Heart right ventricle (tissue), 16 donors: ENCODE measurements at regions not wholly inside any gene's neighbourhood (a gene's known extent, or its start where the extent isn't known, plus 50 kb on each side); places are given as distances from the start of the nearest gene placed in this dataset.
"Not testable (repeated sequence)": the region's sequence is repeated elsewhere in the genome, so short reads cannot be mapped to it uniquely, and the experiment has no call there.

ENCODE experiments used
- ATAC-seq, 8 donors: fragments of 200-7000 bp; cut with Tn5 transposase; one replicate each; pipeline ENCODE4 v1.9.1; 2020; ENCODE audit warnings: mild to moderate bottlenecking in 8 of 8, moderate library complexity in 8 of 8, moderate number of reproducible peaks in 1 of 8
- DNase-seq, 2 donors: peaks; one replicate each; pipeline ENCODE4 v3.0.0-alpha.2; 2020
- H3K27ac ChIP-seq, 10 donors: fragments of 200-600 bp; sonication (generic) in 2 of 10; one replicate each; pipeline versions ENCODE4 v1.5.0 to v1.8.0; 2020 to 2022; ENCODE audit warnings: mild to moderate bottlenecking in 3 of 10
- H3K27me3 ChIP-seq, 7 donors: fragments of 200-600 bp; one replicate each; pipeline ENCODE4 v1.8.0; 2021 to 2022; ENCODE audit warnings: mild to moderate bottlenecking in 2 of 7
- H3K36me3 ChIP-seq, 9 donors: fragments of 200-600 bp; sonication (generic) in 1 of 9; one replicate each; pipeline versions ENCODE4 v1.5.0 to v1.8.0; 2020 to 2022; ENCODE audit warnings: mild to moderate bottlenecking in 2 of 9
- H3K4me1 ChIP-seq, 9 donors: fragments of 200-600 bp; sonication (generic) in 1 of 9; one replicate each; pipeline versions ENCODE4 v1.5.0 to v1.8.0; 2020 to 2022; ENCODE audit warnings: mild to moderate bottlenecking in 4 of 9
- H3K4me3 ChIP-seq, 10 donors: fragments of 200-600 bp; sonication (generic) in 2 of 10; one replicate each; pipeline versions ENCODE4 v1.5.0 to v1.8.0; 2020 to 2022; ENCODE audit warnings: mild to moderate bottlenecking in 7 of 10, moderate library complexity in 2 of 10
- H3K9me3 ChIP-seq, 11 donors: fragments of 200-600 bp in 10 of 11; sonication (generic) in 2 of 11; one replicate each; pipeline versions ENCODE4 v1.5.0 to v1.8.0; 2013 to 2022; ENCODE audit warnings: mild to moderate bottlenecking in 2 of 11, control low read depth in 1 of 11, moderate library complexity in 1 of 11
- WGBS, 2 donors: extraction: QIAGEN DNeasy Blood & Tissue Kit; methylation state at CpG; one replicate each; pipeline ENCODE4 v1.1.7; 2013; ENCODE audit warnings: inconsistent platforms in 1 of 2; 5-methylcytosine and 5-hydroxymethylcytosine counted together
- intact Hi-C, 10 donors: fragments of 100-400 bp; cut with DNase I; formaldehyde crosslinking; loops; one replicate each; pipeline versions ENCODE4 v1.11.1 to v1.14.2; 2022
- TF ChIP-seq, protein P1 (sequence below), 9 donors: fragments of 200-600 bp; sonication (generic) in 2 of 9; IDR thresholded peaks; one replicate each; pipeline versions ENCODE4 v1.5.0 to v1.8.0; 2021 to 2022; ENCODE audit warnings: antibody characterized with exemption in 9 of 9, mild to moderate bottlenecking in 5 of 9, moderate library complexity in 1 of 9
- donor health status: Arrhythmogenic right ventricular cardiomyopathy.
- donor health status: ischemic (EF 13 %, LVEDD 7.1; RV severe dilation, severe dysfunction).
- donor health status: healthy with polysubstance abuse.
- donor health status: DM: no; HTN: yes; CAD: no.
- donor health status: DM: no; HTN: no; CAD: no.
- donor health status: ischemic (EF 25% LVEDD 6.9; RV normal size, moderate dysfunction).
- donor health status: ischemic (EF 25% LVEDD 5.7; RV mildly dilated, moderate dysfunction).
- donor health status: healthy.
- donor health status: DM: yes; HTN: yes; CAD: no.
- donor health status: Ischemic cardiomyopathy.
- donor health status: ischemic (EF 35%, LVEDD 5.7; RV mildly dilated, moderate dysfunction).
- donor health status: nonischemic (EF 11% LVEDD 7.7; RV severe dilation, severe dysfunction).
- donor health status: DM: yes; HTN: yes; CAD: no.
- donor health status: PGD.
- donor health status: ischemic (EF 29% LVEDD 5.4; RV normal size, mild dysfunction).
- donor health status: nonischemic (EF 23%, LVEDD 6.1; RV moderate dilation, normal function).

DNA sequence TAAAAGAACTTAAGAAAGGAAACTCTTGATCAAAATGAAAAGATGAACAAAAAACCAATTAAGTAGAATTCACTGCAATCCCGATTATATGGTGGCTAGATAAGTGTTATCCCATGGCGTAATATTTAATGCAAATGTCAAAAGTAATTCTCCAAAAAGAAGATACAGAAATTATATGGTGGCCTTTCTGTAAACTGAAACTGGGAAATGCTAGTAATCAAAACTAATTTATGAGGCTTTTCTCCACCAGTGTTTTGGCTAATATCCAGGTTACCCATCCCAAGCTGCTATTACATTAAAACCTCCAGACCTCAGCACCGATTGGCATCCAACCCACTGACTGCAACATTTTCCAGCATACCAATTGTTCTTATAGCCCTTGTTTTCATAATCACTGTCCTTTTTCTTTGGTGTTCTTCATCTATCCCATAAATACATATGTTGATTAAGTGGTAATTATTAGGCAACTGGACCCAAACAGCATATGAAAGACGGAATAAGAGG is 77.2 kb upstream of the TNRC6A start:
- DNase-seq (no peak), ATAC-seq (no peak)
- no peaks in the 10 kb centered on the region for H3K9me3 ChIP-seq
- no peaks in the 10 kb centered on the region for H3K4me1 ChIP-seq
- intact Hi-C loops, result no loop called here
- no peaks in the 10 kb centered on the region for H3K27me3 ChIP-seq
- no peak overlapping the region for H3K27ac ChIP-seq
- no peak overlapping the region for H3K4me3 ChIP-seq
- TF ChIP-seq, protein P1, sequence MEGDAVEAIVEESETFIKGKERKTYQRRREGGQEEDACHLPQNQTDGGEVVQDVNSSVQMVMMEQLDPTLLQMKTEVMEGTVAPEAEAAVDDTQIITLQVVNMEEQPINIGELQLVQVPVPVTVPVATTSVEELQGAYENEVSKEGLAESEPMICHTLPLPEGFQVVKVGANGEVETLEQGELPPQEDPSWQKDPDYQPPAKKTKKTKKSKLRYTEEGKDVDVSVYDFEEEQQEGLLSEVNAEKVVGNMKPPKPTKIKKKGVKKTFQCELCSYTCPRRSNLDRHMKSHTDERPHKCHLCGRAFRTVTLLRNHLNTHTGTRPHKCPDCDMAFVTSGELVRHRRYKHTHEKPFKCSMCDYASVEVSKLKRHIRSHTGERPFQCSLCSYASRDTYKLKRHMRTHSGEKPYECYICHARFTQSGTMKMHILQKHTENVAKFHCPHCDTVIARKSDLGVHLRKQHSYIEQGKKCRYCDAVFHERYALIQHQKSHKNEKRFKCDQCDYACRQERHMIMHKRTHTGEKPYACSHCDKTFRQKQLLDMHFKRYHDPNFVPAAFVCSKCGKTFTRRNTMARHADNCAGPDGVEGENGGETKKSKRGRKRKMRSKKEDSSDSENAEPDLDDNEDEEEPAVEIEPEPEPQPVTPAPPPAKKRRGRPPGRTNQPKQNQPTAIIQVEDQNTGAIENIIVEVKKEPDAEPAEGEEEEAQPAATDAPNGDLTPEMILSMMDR (IDR thresholded peaks at IDR 0.05), result no peak
- 79 to 88% methylated on average over 4 of the region's 4 CpGs for WGBS, 2 donors
- no peaks in the 10 kb centered on the region for H3K36me3 ChIP-seq

- Histone ChIP-seq H3K27ac (no peak overlapping the region), H3K4me3 (no peak overlapping the region), H3K4me1 (no peaks in the 10 kb centered on the region), H3K27me3 (no peaks in the 10 kb centered on the region), H3K36me3 (no peaks in the 10 kb centered on the region), H3K9me3 (no peaks in the 10 kb centered on the region)
- intact Hi-C loops, result no loop called here
- 28 to 31% methylated on average over 1 of the region's 1 CpG for WGBS, 2 donors
- ATAC-seq (no peak), DNase-seq (no peak)
- TF ChIP-seq, protein P1 (IDR thresholded peaks at IDR 0.05), result no peak
These were observed 76.6 kb upstream of the TNRC6A start for GRCh38 chr16:24652803-24653202.

- Histone ChIP-seq H3K27ac (no peak overlapping the region), H3K4me1 (no peaks in the 10 kb centered on the region), H3K36me3 (no peaks in the 10 kb centered on the region), H3K27me3 (no peaks in the 10 kb centered on the region), H3K9me3 (no peaks in the 10 kb centered on the region), H3K4me3 (no peak overlapping the region)
- 89 to 97% methylated on average over 4 of the region's 4 CpGs for WGBS, 2 donors
- TF ChIP-seq, protein P1 (IDR thresholded peaks at IDR 0.05), result no peak
- ATAC-seq (no peak), DNase-seq (no peak)
- intact Hi-C loops, result no loop called here
These were observed 75.7 kb upstream of the TNRC6A start for GRCh38 chr16:24653725-24654124.

DNA sequence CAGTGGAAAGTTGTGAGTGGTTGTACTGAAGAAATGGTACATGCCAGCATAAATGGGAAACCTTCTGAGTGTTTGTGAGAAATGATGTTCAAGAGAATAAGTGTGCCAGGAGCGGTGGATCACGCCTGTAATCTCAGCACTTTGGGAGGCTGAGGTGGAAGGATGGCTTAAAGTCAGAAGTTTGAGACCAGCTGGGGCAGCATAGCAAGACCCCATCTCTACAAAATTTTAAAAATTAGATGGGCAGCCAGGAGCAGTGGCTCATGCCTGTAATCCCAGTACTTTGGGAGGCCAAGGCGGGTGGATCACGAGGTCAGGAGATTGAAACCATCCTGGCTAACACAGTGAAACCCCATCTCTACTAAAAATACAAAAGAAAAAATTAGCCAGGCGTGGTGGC is 63.5 kb upstream of the TNRC6A start:
- H3K27ac ChIP-seq, H3K9me3 ChIP-seq, DNase-seq, intact Hi-C loops, H3K27me3 ChIP-seq, ATAC-seq, H3K36me3 ChIP-seq, H3K4me3 ChIP-seq: not testable (repeated sequence)
- peaks cover 0 to 25% (median 10%) of the 10 kb centered on the region in 9 donors for H3K4me1 ChIP-seq
- 97 to 98% methylated on average over 5 of the region's 5 CpGs for WGBS, 2 donors

GRCh38 chr16:24667244-24667764 is 62.1 kb upstream of the TNRC6A start:
- 78 to 89% methylated on average over 4 of the region's 4 CpGs for WGBS, 2 donors

More at GRCh38 chr16:24667244-24667764, 62.1 kb upstream of the TNRC6A start:
- no peak overlapping the region for H3K4me3 ChIP-seq
- H3K27me3 ChIP-seq, result no peaks in the 10 kb centered on the region
- H3K4me1 ChIP-seq, result peaks cover 0 to 27% (median 14%) of the 10 kb centered on the region in 9 donors
- intact Hi-C loops, result no loop called here
- ATAC-seq (no peak), DNase-seq (no peak)
- no peaks in the 10 kb centered on the region for H3K9me3 ChIP-seq
- H3K36me3 ChIP-seq, result no peaks in the 10 kb centered on the region
- no peak overlapping the region for H3K27ac ChIP-seq
- TF ChIP-seq, protein P1 (IDR thresholded peaks at IDR 0.05), result no peak
